Superior temporal gyrus (tissue), 1 donor: ENCODE measurements at regions not wholly inside any gene's neighbourhood (a gene's known extent, or its start where the extent isn't known, plus 50 kb on each side); places are given as distances from the start of the nearest gene placed in this dataset.
"Not testable (repeated sequence)": the region's sequence is repeated elsewhere in the genome, so short reads cannot be mapped to it uniquely, and the experiment has no call there.

Experiments
- DNase-seq: peaks from one replicate; pipeline ENCODE4 v3.0.0-alpha.2; 2016; ENCODE audit errors: extremely low spot score

- DNase-seq: not testable (repeated sequence)
These were observed 451.9 kb upstream of the KLF6 start for GRCh38 chr10:4236905-4237304.

- no peak for DNase-seq
These were observed 449.7 kb upstream of the KLF6 start for GRCh38 chr10:4234661-4235060.

- no peak for DNase-seq
These were observed 446.4 kb upstream of the KLF6 start for GRCh38 chr10:4231439-4231838.

GRCh38 chr10:4230036-4230435, 445.0 kb upstream of the KLF6 start:
- no peak for DNase-seq

- no peak for DNase-seq
These were observed 444.1 kb upstream of the KLF6 start for GRCh38 chr10:4229106-4229505.

- no peak for DNase-seq
These were observed 442.6 kb upstream of the KLF6 start for GRCh38 chr10:4227586-4227985.

GRCh38 chr10:4226941-4227540, 442.0 kb upstream of the KLF6 start:
- DNase-seq: no peak

GRCh38 chr10:4224178-4224577, 439.2 kb upstream of the KLF6 start:
- no peak for DNase-seq

GRCh38 chr10:4221310-4221709, 436.3 kb upstream of the KLF6 start:
- not testable (repeated sequence) for DNase-seq

- DNase-seq: no peak
These were observed 434.9 kb upstream of the KLF6 start for GRCh38 chr10:4219901-4220300.

- DNase-seq: no peak
These were observed 432.6 kb upstream of the KLF6 start for GRCh38 chr10:4217653-4218052.

GRCh38 chr10:4217187-4217586, 432.2 kb upstream of the KLF6 start:
- no peak for DNase-seq

GRCh38 chr10:4216726-4217125, 431.7 kb upstream of the KLF6 start:
- no peak for DNase-seq

GRCh38 chr10:4215963-4216575, 431.1 kb upstream of the KLF6 start:
- no peak for DNase-seq

- DNase-seq: no peak
These were observed 430.5 kb upstream of the KLF6 start for GRCh38 chr10:4215485-4215884.

- DNase-seq: no peak
These were observed 429.9 kb upstream of the KLF6 start for GRCh38 chr10:4214908-4215307.

GRCh38 chr10:4213441-4213840, 428.4 kb upstream of the KLF6 start:
- no peak for DNase-seq

- no peak for DNase-seq
These were observed 427.2 kb upstream of the KLF6 start for GRCh38 chr10:4212111-4212630.

- DNase-seq: no peak
These were observed 423.5 kb upstream of the KLF6 start for GRCh38 chr10:4208499-4208898.

- no peak for DNase-seq
These were observed 420.1 kb upstream of the KLF6 start for GRCh38 chr10:4205113-4205512.

- no peak for DNase-seq
These were observed 417.9 kb upstream of the KLF6 start for GRCh38 chr10:4202938-4203337.

- DNase-seq: no peak
These were observed 417.1 kb upstream of the KLF6 start for GRCh38 chr10:4201866-4202825.

GRCh38 chr10:4199196-4199595, 414.2 kb upstream of the KLF6 start:
- DNase-seq: no peak
